ENCODE measurements at regions not wholly inside any gene's neighbourhood (a gene's known extent, or its start where the extent isn't known, plus 50 kb on each side); places are given as distances from the start of the nearest gene placed in this dataset.

DNA sequence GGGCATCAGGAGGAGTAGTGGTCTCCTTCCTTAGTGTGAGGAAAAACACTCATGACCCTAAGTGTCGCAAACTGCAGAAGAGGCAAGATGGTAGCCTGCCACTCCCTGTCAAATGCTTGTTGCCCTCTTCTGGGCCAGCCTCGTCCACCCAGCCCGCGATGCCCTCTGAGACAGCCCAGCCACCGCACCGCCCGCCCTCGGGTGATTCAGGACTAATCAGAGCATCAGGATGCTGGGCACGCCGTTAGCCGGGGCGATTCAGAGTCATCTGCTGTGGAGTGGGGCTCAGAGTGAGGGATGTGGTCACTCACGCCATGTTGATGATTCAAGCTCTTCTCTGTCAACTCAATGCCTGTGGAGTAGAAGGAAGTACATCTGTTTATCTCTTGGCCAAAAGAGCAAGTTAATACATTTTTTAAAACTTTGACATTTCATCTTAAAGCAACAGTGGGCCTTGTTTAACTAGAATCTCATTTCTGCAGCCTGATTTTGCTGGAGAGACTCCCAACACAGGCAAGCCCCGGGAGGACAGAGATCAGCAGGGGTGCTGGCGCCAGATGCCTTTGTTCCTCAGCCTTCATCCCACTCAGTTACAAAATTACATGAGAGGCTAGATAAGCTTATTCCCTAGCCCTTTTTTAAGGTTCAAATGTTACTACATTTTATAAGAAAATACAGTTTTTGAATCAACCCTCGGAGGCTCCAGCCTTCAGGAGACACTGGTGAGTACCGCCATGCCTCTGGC is 79.0 kb downstream of the TMEM18 start:
- TF ChIP-seq FOXM1 (IDR thresholded peaks at IDR 0.05; ENCODE audit: borderline replicate concordance), result no peak
- TF ChIP-seq FOXK2 (IDR thresholded peaks at IDR 0.05), result no peak
- TF ChIP-seq L3MBTL2 (conservative IDR thresholded peaks at IDR 0.05), result no peak
- no peak for TF ChIP-seq TARDBP (IDR thresholded peaks at IDR 0.05)
- TF ChIP-seq CTBP1 (IDR thresholded peaks at IDR 0.05; ENCODE audit: borderline replicate concordance), result no peak
- no peak for TF ChIP-seq ELF4 (IDR thresholded peaks at IDR 0.05)
- no peak for TF ChIP-seq BHLHE40 (IDR thresholded peaks at IDR 0.05; ENCODE audit: borderline replicate concordance)
- TF ChIP-seq SP1 (IDR thresholded peaks at IDR 0.05), result no peak
- no peak for TF ChIP-seq LEF1 (IDR thresholded peaks at IDR 0.05; ENCODE audit: borderline replicate concordance)
- no peak for TF ChIP-seq SUZ12 (IDR thresholded peaks at IDR 0.05)
- no peak for TF ChIP-seq ZNF384 (IDR thresholded peaks at IDR 0.05)
- TF ChIP-seq FOXA1 (IDR thresholded peaks at IDR 0.05), result no peak
- TF ChIP-seq HDGF (IDR thresholded peaks at IDR 0.05; ENCODE audit: borderline replicate concordance), result no peak
- no peak for TF ChIP-seq NFRKB (IDR thresholded peaks at IDR 0.05)

All from HEK293T (cell line).